Stimulated activated naive B cell treated with anti-CD40 and anti-IgM and Interleukin-4, amounts not matched to agents 10 μg/mL and 1 μg/mL and 100 μg/mL, for 72 hours (primary cell): ENCODE measurements at regions not wholly inside any gene's neighbourhood (a gene's known extent, or its start where the extent isn't known, plus 50 kb on each side); places are given as distances from the start of the nearest gene placed in this dataset.

Source experiments
- ATAC-seq, 2 donors: fragments of 150-1000 bp; cut with Tn5 transposase; replicated peaks; 2 replicates each; pipeline ENCODE4 v1.10.0; 2021; ENCODE audit warnings: moderate library complexity in 1 of 2
- DNase-seq: peaks from one replicate; pipeline ENCODE4 v3.0.0; 2021
- H3K27ac Mint-ChIP-seq: one replicate; pipeline ENCODE4 v1.8.0; 2022; ENCODE audit warnings: mild to moderate bottlenecking, mixed read lengths
- H3K27me3 Mint-ChIP-seq, 2 donors: one replicate each; pipeline ENCODE4 v1.8.0; 2022; ENCODE audit warnings: mixed read lengths in 2 of 2
- H3K36me3 Mint-ChIP-seq, 2 donors: one replicate each; pipeline ENCODE4 v1.8.0; 2022; ENCODE audit warnings: mixed read lengths in 2 of 2, mild to moderate bottlenecking in 1 of 2
- H3K4me1 Mint-ChIP-seq, 2 donors: one replicate each; pipeline ENCODE4 v1.8.0; 2022; ENCODE audit warnings: mixed read lengths in 2 of 2, mild to moderate bottlenecking in 1 of 2
- H3K4me3 Mint-ChIP-seq, 2 donors: one replicate each; pipeline ENCODE4 v1.8.0; 2022; ENCODE audit warnings: mild to moderate bottlenecking in 2 of 2, mixed read lengths in 2 of 2, moderate library complexity in 1 of 2
- H3K9me3 Mint-ChIP-seq, 2 donors: one replicate each; pipeline ENCODE4 v1.8.0; 2022; ENCODE audit warnings: mixed read lengths in 2 of 2, mild to moderate bottlenecking in 1 of 2

GRCh38 chr10:55013318-55013717, 212.3 kb upstream of the PCDH15 start:
- no peak for DNase-seq
- no peaks in the 10 kb centered on the region for H3K27me3 Mint-ChIP-seq
- no peaks in the 10 kb centered on the region for H3K4me1 Mint-ChIP-seq
- H3K36me3 Mint-ChIP-seq = no peaks in the 10 kb centered on the region
- ATAC-seq = no peak
- no peaks in the 10 kb centered on the region for H3K9me3 Mint-ChIP-seq
- H3K27ac Mint-ChIP-seq = no peak overlapping the region
- no peak overlapping the region for H3K4me3 Mint-ChIP-seq

- H3K4me3 Mint-ChIP-seq = no peak overlapping the region
Observed at GRCh38 chr10:55002420-55002819, 201.4 kb upstream of the PCDH15 start.

GRCh38 chr10:55001422-55001821, 200.4 kb upstream of the PCDH15 start:
- Mint-ChIP-seq H3K4me3 (no peak overlapping the region), H3K27ac (no peak overlapping the region), H3K9me3 (peaks cover 4 to 13% of the 10 kb centered on the region in 2 donors), H3K4me1 (no peaks in the 10 kb centered on the region), H3K27me3 (no peaks in the 10 kb centered on the region), H3K36me3 (no peaks in the 10 kb centered on the region)
- DNase-seq (no peak), ATAC-seq (peak in 1 of 2 donors; percentile 25)

More at GRCh38 chr10:55002420-55002819, 201.4 kb upstream of the PCDH15 start:
- Mint-ChIP-seq H3K27ac (no peak overlapping the region), H3K36me3 (no peaks in the 10 kb centered on the region), H3K27me3 (no peaks in the 10 kb centered on the region), H3K4me1 (no peaks in the 10 kb centered on the region), H3K9me3 (peaks cover 7 to 12% of the 10 kb centered on the region in 2 donors)
- no peak for ATAC-seq
- DNase-seq = no peak

- no peak for DNase-seq
- ATAC-seq = no peak
- H3K27me3 Mint-ChIP-seq = no peaks in the 10 kb centered on the region
- no peak overlapping the region for H3K27ac Mint-ChIP-seq
- no peak overlapping the region for H3K4me3 Mint-ChIP-seq
- peaks cover 4 to 6% of the 10 kb centered on the region in 2 donors for H3K9me3 Mint-ChIP-seq
- H3K4me1 Mint-ChIP-seq = no peaks in the 10 kb centered on the region
- H3K36me3 Mint-ChIP-seq = no peaks in the 10 kb centered on the region
Observed at GRCh38 chr10:54993148-54993547, 192.1 kb upstream of the PCDH15 start.

- Mint-ChIP-seq H3K27me3 (no peaks in the 10 kb centered on the region), H3K36me3 (no peaks in the 10 kb centered on the region), H3K9me3 (peaks cover 0 to 10% of the 10 kb centered on the region in 2 donors), H3K27ac (no peak overlapping the region), H3K4me1 (no peaks in the 10 kb centered on the region), H3K4me3 (no peak overlapping the region)
- DNase-seq (no peak), ATAC-seq (no peak)
Observed at GRCh38 chr10:54985732-54986131, 184.7 kb upstream of the PCDH15 start.

GRCh38 chr10:54983255-54983654, 182.2 kb upstream of the PCDH15 start:
- no peaks in the 10 kb centered on the region for H3K36me3 Mint-ChIP-seq
- H3K27me3 Mint-ChIP-seq = no peaks in the 10 kb centered on the region
- no peak for ATAC-seq
- H3K4me1 Mint-ChIP-seq = no peaks in the 10 kb centered on the region
- H3K4me3 Mint-ChIP-seq = no peak overlapping the region
- no peak for DNase-seq
- peaks cover 0 to 6% of the 10 kb centered on the region in 2 donors for H3K9me3 Mint-ChIP-seq
- H3K27ac Mint-ChIP-seq = no peak overlapping the region

- H3K36me3 Mint-ChIP-seq = no peaks in the 10 kb centered on the region
- peaks cover 2 to 3% of the 10 kb centered on the region in 2 donors for H3K9me3 Mint-ChIP-seq
- no peaks in the 10 kb centered on the region for H3K4me1 Mint-ChIP-seq
- H3K4me3 Mint-ChIP-seq = no peak overlapping the region
- ATAC-seq = no peak
- DNase-seq = no peak
- no peak overlapping the region for H3K27ac Mint-ChIP-seq
- H3K27me3 Mint-ChIP-seq = no peaks in the 10 kb centered on the region
Observed at GRCh38 chr10:54962134-54962900, 161.3 kb upstream of the PCDH15 start.

- Mint-ChIP-seq H3K4me1 (no peaks in the 10 kb centered on the region), H3K27me3 (no peaks in the 10 kb centered on the region), H3K4me3 (no peak overlapping the region)
Observed at GRCh38 chr10:54961040-54961439, 160.0 kb upstream of the PCDH15 start.

GRCh38 chr10:54958844-54959243, 157.8 kb upstream of the PCDH15 start:
- no peak for DNase-seq
- no peak overlapping the region for H3K27ac Mint-ChIP-seq
- no peak for ATAC-seq
- H3K4me3 Mint-ChIP-seq = no peak overlapping the region
- no peaks in the 10 kb centered on the region for H3K4me1 Mint-ChIP-seq
- no peaks in the 10 kb centered on the region for H3K36me3 Mint-ChIP-seq
- peaks cover 2 to 3% of the 10 kb centered on the region in 2 donors for H3K9me3 Mint-ChIP-seq
- H3K27me3 Mint-ChIP-seq = no peaks in the 10 kb centered on the region

More at GRCh38 chr10:54961040-54961439, 160.0 kb upstream of the PCDH15 start:
- no peak overlapping the region for H3K27ac Mint-ChIP-seq
- peaks cover 2 to 3% of the 10 kb centered on the region in 2 donors for H3K9me3 Mint-ChIP-seq
- no peak for DNase-seq
- H3K36me3 Mint-ChIP-seq = no peaks in the 10 kb centered on the region
- ATAC-seq = peak in 1 of 2 donors; percentile 23

GRCh38 chr10:54947605-54948004, 146.6 kb upstream of the PCDH15 start:
- Mint-ChIP-seq H3K36me3 (no peaks in the 10 kb centered on the region), H3K4me1 (no peaks in the 10 kb centered on the region), H3K9me3 (peaks cover 0 to 7% of the 10 kb centered on the region in 2 donors), H3K27ac (no peak overlapping the region), H3K27me3 (no peaks in the 10 kb centered on the region), H3K4me3 (no peak overlapping the region)
- ATAC-seq (no peak), DNase-seq (no peak)

GRCh38 chr10:54940418-54940817, 139.4 kb upstream of the PCDH15 start:
- Mint-ChIP-seq H3K4me3 (no peak overlapping the region), H3K4me1 (no peaks in the 10 kb centered on the region), H3K36me3 (no peaks in the 10 kb centered on the region), H3K27ac (no peak overlapping the region), H3K9me3 (peaks cover 0 to 3% of the 10 kb centered on the region in 2 donors), H3K27me3 (no peaks in the 10 kb centered on the region)
- ATAC-seq (no peak), DNase-seq (no peak)

GRCh38 chr10:54914049-54914448, 113.0 kb upstream of the PCDH15 start:
- no peaks in the 10 kb centered on the region for H3K27me3 Mint-ChIP-seq
- no peak for DNase-seq
- H3K9me3 Mint-ChIP-seq = peaks cover 10 to 13% of the 10 kb centered on the region in 2 donors
- ATAC-seq = no peak
- H3K4me1 Mint-ChIP-seq = no peaks in the 10 kb centered on the region
- no peaks in the 10 kb centered on the region for H3K36me3 Mint-ChIP-seq
- no peak overlapping the region for H3K27ac Mint-ChIP-seq
- H3K4me3 Mint-ChIP-seq = no peak overlapping the region

GRCh38 chr10:54909165-54909564, 108.1 kb upstream of the PCDH15 start:
- Mint-ChIP-seq H3K36me3 (no peaks in the 10 kb centered on the region), H3K9me3 (peaks cover 10 to 11% of the 10 kb centered on the region in 2 donors), H3K27me3 (no peaks in the 10 kb centered on the region), H3K4me1 (no peaks in the 10 kb centered on the region), H3K4me3 (no peak overlapping the region), H3K27ac (no peak overlapping the region)
- ATAC-seq (peak in 1 of 2 donors; percentile 12), DNase-seq (no peak)

- no peak for DNase-seq
- H3K4me1 Mint-ChIP-seq = no peaks in the 10 kb centered on the region
- H3K4me3 Mint-ChIP-seq = no peak overlapping the region
- peak in 1 of 2 donors; percentile 24 for ATAC-seq
- no peaks in the 10 kb centered on the region for H3K36me3 Mint-ChIP-seq
- no peaks in the 10 kb centered on the region for H3K27me3 Mint-ChIP-seq
- H3K27ac Mint-ChIP-seq = no peak overlapping the region
- peaks cover 5 to 8% of the 10 kb centered on the region in 2 donors for H3K9me3 Mint-ChIP-seq
Observed at GRCh38 chr10:54908019-54908418, 107.0 kb upstream of the PCDH15 start.

- Mint-ChIP-seq H3K27ac (no peak overlapping the region), H3K9me3 (peaks cover 0 to 4% of the 10 kb centered on the region in 2 donors), H3K36me3 (no peaks in the 10 kb centered on the region), H3K4me1 (no peaks in the 10 kb centered on the region), H3K4me3 (no peak overlapping the region), H3K27me3 (no peaks in the 10 kb centered on the region)
- no peak for DNase-seq
- no peak for ATAC-seq
Observed at GRCh38 chr10:54906940-54907339, 105.9 kb upstream of the PCDH15 start.
